NCI-H748 (cell line): ENCODE measurements at regions not wholly inside any gene's neighbourhood (a gene's known extent, or its start where the extent isn't known, plus 50 kb on each side); places are given as distances from the start of the nearest gene placed in this dataset.
"Not testable (repeated sequence)": the region's sequence is repeated elsewhere in the genome, so short reads cannot be mapped to it uniquely, and the experiment has no call there.

ENCODE experiments used
- DNase-seq: peaks from one replicate; lab custom pipeline; 2025; ENCODE audit not compliant: unreplicated experiment; lab: John Stamatoyannopoulos, UW

GRCh38 chrX:2574271-2574670 is 73.5 kb upstream of the DHRSX start:
- DNase-seq: no peak

GRCh38 chrX:2572740-2573139 is 72.0 kb upstream of the DHRSX start:
- DNase-seq: peak; percentile 40

- DNase-seq: no peak
Measured at GRCh38 chrX:2568125-2568524, 67.3 kb upstream of the DHRSX start.

GRCh38 chrX:2566055-2566454 is 65.3 kb upstream of the DHRSX start:
- DNase-seq: no peak

- DNase-seq: no peak
Measured at GRCh38 chrX:2561456-2561855, 60.7 kb upstream of the DHRSX start.

DNA sequence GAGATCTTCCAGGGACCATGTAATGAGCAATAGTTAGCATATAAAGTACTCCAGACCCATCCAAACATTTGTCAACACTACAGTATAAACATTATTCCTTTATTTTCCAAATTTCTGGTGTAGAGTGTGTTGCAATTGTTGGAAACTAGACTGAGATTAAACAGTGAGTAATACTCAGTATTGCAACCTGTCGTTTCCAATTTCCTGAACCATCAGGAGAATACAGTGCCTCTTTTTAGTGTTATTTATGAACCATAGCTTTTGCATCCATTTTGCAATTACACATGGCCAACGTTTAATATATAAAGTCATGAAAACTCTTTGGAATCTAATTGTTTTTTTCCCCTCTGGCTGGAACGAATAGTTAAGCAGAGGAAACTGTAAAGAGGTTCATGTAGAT is 58.3 kb upstream of the DHRSX start:
- DNase-seq: no peak

GRCh38 chrX:2554891-2555290 is 54.1 kb upstream of the DHRSX start:
- DNase-seq: no peak

DNA sequence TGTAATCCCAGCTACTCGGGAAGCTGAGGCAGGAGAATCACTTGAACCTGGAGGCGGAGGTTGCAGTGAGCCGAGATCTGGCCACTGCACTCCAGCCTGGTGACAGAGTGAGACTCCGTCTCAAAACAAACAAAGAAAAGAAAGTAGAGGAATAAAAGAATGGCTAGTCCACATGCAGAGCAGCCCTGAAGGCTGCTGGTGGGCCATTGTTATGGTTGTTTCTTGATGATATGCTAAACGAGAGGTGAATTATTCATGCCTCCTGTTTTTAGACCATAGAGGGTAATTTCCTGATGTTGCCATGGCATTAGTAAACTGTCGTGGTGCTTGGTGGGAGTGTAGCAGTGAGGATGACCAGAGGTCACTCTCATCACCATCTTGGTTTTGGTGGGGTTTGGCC is 53.3 kb upstream of the DHRSX start:
- DNase-seq: not testable (repeated sequence)

GRCh38 chrX:2552621-2553201 is 51.9 kb upstream of the DHRSX start:
- no peak for DNase-seq

DNA sequence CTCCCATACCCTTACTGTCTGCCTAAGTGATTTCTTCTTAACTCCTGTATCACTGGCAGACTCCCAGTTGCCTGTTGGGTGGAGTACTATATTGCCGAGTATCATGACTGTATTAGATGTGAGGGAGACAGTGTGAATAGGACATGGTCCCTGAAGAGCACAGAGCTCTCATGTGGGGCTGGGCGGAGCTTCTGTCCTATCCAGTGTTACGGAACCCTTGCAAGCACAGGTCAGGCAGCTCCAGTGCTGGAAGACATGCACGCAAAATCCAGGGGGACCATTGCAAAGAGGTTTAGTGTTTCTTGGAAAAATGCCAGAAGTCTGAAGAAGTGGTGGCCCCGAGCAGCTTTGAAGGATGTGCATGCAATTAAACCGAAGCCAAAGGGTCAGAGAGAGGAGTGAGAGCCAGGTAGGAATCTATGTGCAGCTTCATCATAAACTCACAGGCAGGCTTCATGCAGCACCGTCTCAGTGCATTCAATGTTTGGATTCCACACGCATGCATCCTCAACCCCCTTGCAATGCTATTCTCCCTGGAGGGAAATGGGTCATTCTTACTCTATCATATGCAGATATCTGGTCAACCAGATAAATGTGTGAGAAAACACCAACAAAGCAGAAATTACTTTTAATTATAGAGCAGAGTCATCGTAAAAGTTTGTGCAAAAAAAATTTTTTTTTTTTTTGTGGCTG is 49.7 kb upstream of the DHRSX start:
- peak; percentile 75 for DNase-seq
